Spinal cord (tissue), 9 donors: ENCODE measurements at regions not wholly inside any gene's neighbourhood (a gene's known extent, or its start where the extent isn't known, plus 50 kb on each side); places are given as distances from the start of the nearest gene placed in this dataset.

Experiments
- DNase-seq, 6 donors: peaks; one replicate each; pipeline versions ENCODE4 v3.0.0 to v3.0.0-alpha.2; 2013 to 2015; ENCODE audit warnings: low spot score in 6 of 6, low read depth in 4 of 6
- H3K27ac ChIP-seq: one replicate; pipeline ENCODE4 v1.5.1; 2013; ENCODE audit warnings: low read depth, low read length, control low read depth
- H3K27me3 ChIP-seq: one replicate; pipeline ENCODE4 v1.6.1; 2013; ENCODE audit warnings: low read length; ENCODE audit not compliant: control insufficient read depth, insufficient read depth
- H3K36me3 ChIP-seq: one replicate; pipeline ENCODE4 v1.6.1; 2013; ENCODE audit warnings: low read length; ENCODE audit not compliant: control insufficient read depth, insufficient read depth
- H3K4me1 ChIP-seq: one replicate; pipeline ENCODE4 v1.6.1; 2013; ENCODE audit warnings: low read length; ENCODE audit not compliant: control insufficient read depth, insufficient read depth
- H3K4me3 ChIP-seq: one replicate; pipeline ENCODE4 v1.5.1; 2013; ENCODE audit warnings: low read depth, low read length, control low read depth
- H3K9me3 ChIP-seq: one replicate; pipeline ENCODE4 v1.6.1; 2013; ENCODE audit warnings: low read length; ENCODE audit not compliant: control insufficient read depth, insufficient read depth
- WGBS: methylation state at CpG from one replicate; pipeline ENCODE4 v1.1.5; 2013; ENCODE audit warnings: missing lambda C conversion rate; ENCODE audit not compliant: insufficient coverage; 5-methylcytosine and 5-hydroxymethylcytosine counted together
- donor health status: healthy.

- no peaks in the 10 kb centered on the region for H3K9me3 ChIP-seq
- H3K36me3 ChIP-seq = no peaks in the 10 kb centered on the region
- 63% methylated on average over 1 of the region's 5 CpGs for WGBS
- DNase-seq = no peak
- no peaks in the 10 kb centered on the region for H3K4me1 ChIP-seq
- no peak overlapping the region for H3K27ac ChIP-seq
- H3K4me3 ChIP-seq = no peak overlapping the region
- no peaks in the 10 kb centered on the region for H3K27me3 ChIP-seq
These were observed 141.1 kb downstream of the SLC15A5 start for GRCh38 chr12:16136219-16136988.

DNA sequence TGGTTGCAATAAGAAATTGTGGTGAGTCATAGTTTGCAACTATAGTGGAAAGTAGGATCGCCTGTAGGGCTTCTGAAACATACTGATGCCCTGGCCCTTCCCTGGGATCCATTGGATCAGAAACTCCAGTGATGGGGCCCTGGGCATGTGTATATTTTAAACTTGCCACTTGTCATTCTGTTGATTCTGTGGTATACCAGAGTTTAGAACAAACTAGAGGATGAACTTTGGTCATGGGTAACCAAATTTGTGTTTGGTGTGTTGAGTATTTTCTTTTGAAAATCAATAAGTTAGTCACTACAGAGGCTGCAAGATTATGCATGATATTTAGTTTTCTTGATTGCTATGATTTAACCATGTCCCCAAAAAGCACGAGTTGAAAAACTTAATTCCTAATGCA, 142.2 kb downstream of the SLC15A5 start:
- 91% methylated on average over 1 of the region's 2 CpGs for WGBS
- H3K4me3 ChIP-seq = no peak overlapping the region
- H3K36me3 ChIP-seq = no peaks in the 10 kb centered on the region
- no peaks in the 10 kb centered on the region for H3K4me1 ChIP-seq
- no peaks in the 10 kb centered on the region for H3K9me3 ChIP-seq
- no peaks in the 10 kb centered on the region for H3K27me3 ChIP-seq
- DNase-seq = no peak
- H3K27ac ChIP-seq = no peak overlapping the region

DNA sequence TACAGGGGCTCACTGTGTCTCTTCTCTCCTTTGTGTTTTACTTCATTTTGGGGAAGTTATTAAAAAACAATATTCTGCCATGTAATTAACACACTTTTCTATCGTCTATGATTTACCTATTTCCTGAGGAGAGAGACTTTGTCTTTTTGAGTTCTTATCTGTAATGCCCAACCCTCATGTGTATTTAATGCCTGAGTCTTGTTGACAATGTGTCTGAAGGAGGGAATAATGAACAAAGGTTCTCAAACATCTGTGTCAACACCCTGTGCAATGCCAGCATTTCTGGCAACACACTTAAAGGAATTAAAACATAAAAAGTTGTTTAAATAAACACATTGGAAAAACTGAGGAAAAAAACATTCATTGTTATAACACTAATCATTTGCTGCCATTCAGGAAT, 147.1 kb downstream of the SLC15A5 start:
- H3K4me1 ChIP-seq = no peaks in the 10 kb centered on the region
- no peaks in the 10 kb centered on the region for H3K9me3 ChIP-seq
- no CpG with 5 or more reads among the region's 1 CpG for WGBS
- no peak overlapping the region for H3K27ac ChIP-seq
- H3K36me3 ChIP-seq = no peaks in the 10 kb centered on the region
- DNase-seq = no peak
- no peaks in the 10 kb centered on the region for H3K27me3 ChIP-seq
- H3K4me3 ChIP-seq = no peak overlapping the region

- H3K4me3 ChIP-seq = no peak overlapping the region
- WGBS = 72% methylated on average over 3 of the region's 5 CpGs
- no peaks in the 10 kb centered on the region for H3K27me3 ChIP-seq
- H3K9me3 ChIP-seq = no peaks in the 10 kb centered on the region
- H3K4me1 ChIP-seq = no peaks in the 10 kb centered on the region
- no peak overlapping the region for H3K27ac ChIP-seq
- no peaks in the 10 kb centered on the region for H3K36me3 ChIP-seq
- no peak for DNase-seq
These were observed 155.5 kb downstream of the SLC15A5 start for GRCh38 chr12:16121953-16122352.

- Histone ChIP-seq H3K4me1 (no peaks in the 10 kb centered on the region), H3K4me3 (no peak overlapping the region), H3K27ac (no peak overlapping the region), H3K9me3 (no peaks in the 10 kb centered on the region), H3K36me3 (no peaks in the 10 kb centered on the region), H3K27me3 (no peaks in the 10 kb centered on the region)
- 50% methylated on average over 2 of the region's 5 CpGs for WGBS
- DNase-seq = no peak
These were observed 157.7 kb downstream of the SLC15A5 start for GRCh38 chr12:16119618-16120415.

DNA sequence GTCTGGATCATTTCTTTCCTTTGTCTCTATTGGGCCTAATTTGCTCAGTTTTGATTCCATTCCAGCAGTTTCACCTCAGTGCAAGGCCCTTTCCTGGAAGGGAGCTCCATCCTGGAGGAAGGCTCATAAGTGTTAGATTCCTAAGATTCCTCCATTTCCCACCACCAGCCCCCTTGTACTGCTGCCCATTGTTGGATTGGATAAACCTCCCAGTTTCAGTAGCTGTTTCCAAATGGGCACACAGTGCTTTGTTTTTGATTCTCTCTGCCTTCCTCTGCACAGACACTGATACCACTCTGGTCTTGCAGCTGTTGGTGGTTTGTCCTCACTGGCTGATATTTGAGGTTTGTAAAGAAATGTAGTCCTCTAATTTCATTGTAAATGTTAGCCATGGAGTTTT, 158.9 kb downstream of the SLC15A5 start:
- Histone ChIP-seq H3K9me3 (no peaks in the 10 kb centered on the region), H3K27me3 (no peaks in the 10 kb centered on the region), H3K4me1 (no peaks in the 10 kb centered on the region), H3K27ac (no peak overlapping the region), H3K4me3 (no peak overlapping the region), H3K36me3 (no peaks in the 10 kb centered on the region)
- no peak for DNase-seq

DNA sequence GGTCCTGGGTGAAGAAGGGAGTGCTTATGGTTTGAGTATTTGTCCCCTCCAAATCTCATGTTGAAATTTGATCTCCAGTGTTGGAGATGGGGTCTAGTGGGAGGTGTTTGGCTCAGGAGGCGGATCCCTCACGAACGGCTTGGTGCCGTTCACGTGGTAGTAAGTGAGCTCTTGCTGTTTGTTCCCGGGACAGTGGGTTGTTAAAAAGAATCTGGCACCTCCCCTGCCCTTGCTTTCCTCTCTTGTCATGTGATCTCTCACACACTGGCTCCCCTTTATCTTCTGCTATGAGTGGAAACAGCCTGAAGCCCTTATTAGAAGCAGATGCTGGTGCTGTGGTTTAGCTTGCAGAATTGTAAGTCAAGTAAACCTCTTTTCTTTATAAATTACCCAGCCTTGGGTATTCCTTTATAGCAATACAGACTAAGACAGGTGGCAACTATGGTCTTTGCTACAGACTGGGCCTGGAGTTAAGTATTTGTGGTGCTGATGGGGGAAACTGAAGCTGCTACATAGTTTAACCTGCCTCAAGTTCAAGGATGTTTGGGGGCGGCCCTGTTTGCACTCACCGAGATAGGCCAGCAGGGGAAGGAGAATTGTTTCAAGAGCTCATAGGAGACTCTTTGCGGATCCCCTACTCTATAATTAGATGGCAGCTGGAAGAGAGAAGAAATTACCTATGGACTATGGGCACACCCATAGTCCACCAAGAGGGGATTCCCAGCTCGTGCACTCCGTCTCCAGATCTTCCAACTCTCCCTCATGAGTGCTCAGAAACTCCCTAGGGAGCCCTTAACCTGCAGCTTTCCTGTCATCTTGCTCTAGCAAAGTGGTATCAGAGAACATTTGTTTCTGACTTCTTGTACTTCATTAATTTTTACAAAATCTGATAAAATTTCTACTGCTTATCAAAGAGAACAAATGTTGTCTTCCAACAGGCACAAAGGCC, 164.6 kb downstream of the SLC15A5 start:
- no CpG with 5 or more reads among the region's 11 CpGs for WGBS
- H3K4me1 ChIP-seq = peaks cover 3% of the 10 kb centered on the region
- no peak overlapping the region for H3K4me3 ChIP-seq
- no peak for DNase-seq
- no peaks in the 10 kb centered on the region for H3K27me3 ChIP-seq
- no peak overlapping the region for H3K27ac ChIP-seq
- no peaks in the 10 kb centered on the region for H3K9me3 ChIP-seq
- H3K36me3 ChIP-seq = no peaks in the 10 kb centered on the region

GRCh38 chr12:16112130-16112529, 165.4 kb downstream of the SLC15A5 start:
- no peak overlapping the region for H3K4me3 ChIP-seq
- 57% methylated on average over 1 of the region's 4 CpGs for WGBS
- no peak overlapping the region for H3K27ac ChIP-seq
- H3K27me3 ChIP-seq = no peaks in the 10 kb centered on the region
- no peaks in the 10 kb centered on the region for H3K36me3 ChIP-seq
- DNase-seq = no peak
- peaks cover 3% of the 10 kb centered on the region for H3K4me1 ChIP-seq
- H3K9me3 ChIP-seq = no peaks in the 10 kb centered on the region

DNA sequence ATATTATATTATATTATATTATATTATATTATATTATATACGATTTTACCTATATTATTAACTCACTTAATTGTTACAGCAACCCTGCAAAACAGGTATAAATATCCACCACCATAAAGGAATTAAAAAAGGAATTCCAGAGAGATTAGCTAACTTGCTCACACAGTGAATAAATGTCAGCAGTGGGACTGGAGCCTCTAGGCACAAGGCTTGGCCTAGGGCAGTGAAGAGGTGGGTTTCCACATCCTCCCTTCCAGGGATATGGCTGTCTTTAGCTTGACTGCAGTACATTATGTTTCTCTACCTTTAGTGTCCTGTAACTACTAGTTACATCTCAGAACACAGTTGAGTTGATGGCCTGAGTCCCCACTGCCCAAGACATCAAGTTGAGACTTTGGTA, 166.9 kb downstream of the SLC15A5 start:
- Histone ChIP-seq H3K27ac (no peak overlapping the region), H3K4me3 (no peak overlapping the region), H3K4me1 (peaks cover 3% of the 10 kb centered on the region), H3K9me3 (peaks cover under 1% of the 10 kb centered on the region), H3K27me3 (no peaks in the 10 kb centered on the region), H3K36me3 (no peaks in the 10 kb centered on the region)
- no peak for DNase-seq
- WGBS = no CpG with 5 or more reads among the region's 1 CpG
